Panc1 (cell line): ENCODE measurements at regions not wholly inside any gene's neighbourhood (a gene's known extent, or its start where the extent isn't known, plus 50 kb on each side); places are given as distances from the start of the nearest gene placed in this dataset.

ENCODE experiments used
- ATAC-seq: fragments of 200-7000 bp; cut with Tn5 transposase; 2 replicates; pipeline ENCODE4 v1.9.1; 2020; ENCODE audit warnings: mild to moderate bottlenecking, moderate library complexity
- BruUV-seq: library from RNA; stranded (reverse); fragments of 400-500 nt; replicated peaks from 2 replicates; lab custom pipeline; 2021; lab: Mats Ljungman, UMichigan
- CTCF ChIA-PET: fragments of 300-600 bp; sonication (Branson Sonifier 250); formaldehyde crosslinking; loops from one replicate; lab custom pipeline; 2022; ENCODE audit warnings: antibody characterized with exemption; lab: Charles Lee
- POLR2A ChIA-PET: fragments of 300-600 bp; sonication (Branson Sonifier 250); formaldehyde crosslinking; loops from one replicate; lab custom pipeline; 2022; ENCODE audit warnings: antibody characterized with exemption; lab: Charles Lee
- DNase-seq: peaks from one replicate; pipeline ENCODE4 v3.0.0-alpha.2; 2010; ENCODE audit warnings: low read depth, low spot score
- H3K27ac ChIP-seq: 2 replicates; pipeline ENCODE4 v1.5.1; 2011; ENCODE audit warnings: mild to moderate bottlenecking, low read length, inconsistent platforms
- H3K27me3 ChIP-seq: fragments of 200-500 bp; sonication (Bioruptor generic); 2 replicates; pipeline ENCODE4 v1.6.0; 2014; ENCODE audit warnings: low read length, inconsistent platforms; ENCODE audit not compliant: control insufficient read depth, insufficient read depth
- H3K36me3 ChIP-seq: fragments of 200-500 bp; sonication (Bioruptor generic); 2 replicates; pipeline ENCODE4 v1.5.1; 2014; ENCODE audit warnings: inconsistent platforms, mild to moderate bottlenecking, low read length, moderate library complexity; ENCODE audit not compliant: control insufficient read depth, insufficient read depth
- H3K4me1 ChIP-seq: 2 replicates; pipeline ENCODE4 v1.5.1; 2011; ENCODE audit warnings: inconsistent platforms, mild to moderate bottlenecking, low read length, moderate library complexity; ENCODE audit not compliant: control insufficient read depth, insufficient read depth
- H3K4me3 ChIP-seq, 2 experiments: 2 replicates each; pipeline ENCODE4 v1.5.1; 2011 to 2012; ENCODE audit warnings: low read depth in 2 of 2, low read length in 2 of 2, mild to moderate bottlenecking in 2 of 2, inconsistent platforms in 1 of 2, moderate library complexity in 1 of 2
- H3K9me3 ChIP-seq: fragments of 200-500 bp; sonication (Bioruptor generic); 2 replicates; pipeline ENCODE4 v1.5.1; 2014; ENCODE audit warnings: low read depth, mild to moderate bottlenecking, inconsistent platforms, low read length, moderate library complexity; ENCODE audit not compliant: control insufficient read depth, insufficient read depth
- POLR2AphosphoS5 ChIP-seq: IDR thresholded peaks from 2 replicates; pipeline ENCODE4 v1.6.1; 2012; ENCODE audit warnings: mild to moderate bottlenecking, low read depth, low read length, moderate library complexity
- SIN3A ChIP-seq: IDR thresholded peaks from 2 replicates; pipeline ENCODE4 v1.6.1; 2012; ENCODE audit warnings: low read depth, mild to moderate bottlenecking, low read length, moderate library complexity, borderline replicate concordance; ENCODE audit not compliant: insufficient read depth
- TCF7L2 ChIP-seq: IDR thresholded peaks from 2 replicates; pipeline ENCODE4 v1.6.1; 2011; ENCODE audit warnings: mild to moderate bottlenecking, low read depth, low read length, inconsistent platforms
- in situ Hi-C: cut with HindIII; loops from 2 replicates; pipeline ENCODE4 v1.10.0; 2016; ENCODE audit warnings: low sequenced_read_pairs, low pct_unique_long_range_greater_than_20kb
- intact Hi-C: fragments of 100-400 bp; cut with micrococcal nuclease; formaldehyde crosslinking; loops from one replicate; pipeline ENCODE4 v1.10.0; 2022; ENCODE audit not compliant: unreplicated experiment
- TF ChIP-seq, protein P1 (sequence below): fragments of 450-650 bp; IDR thresholded peaks from 2 replicates; pipeline ENCODE4 v1.5.1; 2017; ENCODE audit warnings: mild to moderate bottlenecking
- TF ChIP-seq, protein P2 (sequence below), 2 experiments: IDR thresholded peaks; 2 replicates each; pipeline ENCODE4 v1.6.1; 2011 to 2012; ENCODE audit warnings: low read depth in 2 of 2, control low read depth in 1 of 2, low read length in 1 of 2, mild to moderate bottlenecking in 1 of 2, moderate library complexity in 1 of 2; ENCODE audit not compliant: insufficient read depth in 1 of 2

DNA sequence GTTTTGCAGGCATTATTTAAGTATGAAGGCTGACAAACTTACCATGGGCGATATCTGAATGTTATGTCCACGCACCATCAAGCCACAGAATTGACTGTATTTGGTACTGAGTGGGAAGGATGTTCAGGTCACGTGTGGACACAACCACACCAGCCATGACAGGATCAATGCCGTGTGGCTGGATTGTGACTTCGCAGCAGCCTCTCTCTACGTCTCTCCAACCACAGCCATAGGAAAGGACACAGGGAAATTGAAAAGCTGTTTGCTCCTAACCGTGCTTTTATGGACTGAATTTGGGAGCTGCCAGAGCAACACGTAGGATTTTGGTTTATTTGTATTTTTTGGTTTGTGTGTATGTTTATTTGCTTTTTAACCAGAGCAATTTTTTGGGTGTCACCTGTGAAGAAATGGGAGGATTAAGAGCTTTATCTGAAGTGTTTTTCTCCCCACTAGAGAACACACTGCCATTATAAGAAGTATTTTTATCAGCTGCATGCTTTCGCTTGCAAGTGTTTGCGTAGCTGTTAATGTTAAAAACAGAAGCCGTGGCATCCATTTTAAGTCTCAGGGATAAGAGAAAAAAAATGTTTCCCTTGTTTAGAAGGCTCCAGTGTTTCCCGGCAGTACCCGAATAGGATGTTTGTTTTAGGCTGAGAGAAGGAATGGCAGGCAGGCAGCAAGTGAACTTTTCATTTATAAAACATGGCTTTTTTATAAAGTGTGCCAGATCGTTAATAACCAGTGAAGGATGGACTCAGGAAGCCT, 401.1 kb upstream of the NFE2L3 start:
- no TSS peak for BruUV-seq
- intact Hi-C loops = no loop called here
- no peaks in the 10 kb centered on the region for H3K4me1 ChIP-seq
- no peak overlapping the region for H3K4me3 ChIP-seq
- H3K27ac ChIP-seq = no peak overlapping the region
- in situ Hi-C loops = no loop called here
- POLR2A ChIA-PET = no interaction called here
- ATAC-seq (no peak), DNase-seq (no peak)
- CTCF ChIA-PET = no interaction called here
- H3K36me3 ChIP-seq = no peaks in the 10 kb centered on the region
- TF ChIP-seq, protein P1, sequence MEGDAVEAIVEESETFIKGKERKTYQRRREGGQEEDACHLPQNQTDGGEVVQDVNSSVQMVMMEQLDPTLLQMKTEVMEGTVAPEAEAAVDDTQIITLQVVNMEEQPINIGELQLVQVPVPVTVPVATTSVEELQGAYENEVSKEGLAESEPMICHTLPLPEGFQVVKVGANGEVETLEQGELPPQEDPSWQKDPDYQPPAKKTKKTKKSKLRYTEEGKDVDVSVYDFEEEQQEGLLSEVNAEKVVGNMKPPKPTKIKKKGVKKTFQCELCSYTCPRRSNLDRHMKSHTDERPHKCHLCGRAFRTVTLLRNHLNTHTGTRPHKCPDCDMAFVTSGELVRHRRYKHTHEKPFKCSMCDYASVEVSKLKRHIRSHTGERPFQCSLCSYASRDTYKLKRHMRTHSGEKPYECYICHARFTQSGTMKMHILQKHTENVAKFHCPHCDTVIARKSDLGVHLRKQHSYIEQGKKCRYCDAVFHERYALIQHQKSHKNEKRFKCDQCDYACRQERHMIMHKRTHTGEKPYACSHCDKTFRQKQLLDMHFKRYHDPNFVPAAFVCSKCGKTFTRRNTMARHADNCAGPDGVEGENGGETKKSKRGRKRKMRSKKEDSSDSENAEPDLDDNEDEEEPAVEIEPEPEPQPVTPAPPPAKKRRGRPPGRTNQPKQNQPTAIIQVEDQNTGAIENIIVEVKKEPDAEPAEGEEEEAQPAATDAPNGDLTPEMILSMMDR = no peak
- TF ChIP-seq SIN3A = no peak
- TF ChIP-seq, protein P2, sequence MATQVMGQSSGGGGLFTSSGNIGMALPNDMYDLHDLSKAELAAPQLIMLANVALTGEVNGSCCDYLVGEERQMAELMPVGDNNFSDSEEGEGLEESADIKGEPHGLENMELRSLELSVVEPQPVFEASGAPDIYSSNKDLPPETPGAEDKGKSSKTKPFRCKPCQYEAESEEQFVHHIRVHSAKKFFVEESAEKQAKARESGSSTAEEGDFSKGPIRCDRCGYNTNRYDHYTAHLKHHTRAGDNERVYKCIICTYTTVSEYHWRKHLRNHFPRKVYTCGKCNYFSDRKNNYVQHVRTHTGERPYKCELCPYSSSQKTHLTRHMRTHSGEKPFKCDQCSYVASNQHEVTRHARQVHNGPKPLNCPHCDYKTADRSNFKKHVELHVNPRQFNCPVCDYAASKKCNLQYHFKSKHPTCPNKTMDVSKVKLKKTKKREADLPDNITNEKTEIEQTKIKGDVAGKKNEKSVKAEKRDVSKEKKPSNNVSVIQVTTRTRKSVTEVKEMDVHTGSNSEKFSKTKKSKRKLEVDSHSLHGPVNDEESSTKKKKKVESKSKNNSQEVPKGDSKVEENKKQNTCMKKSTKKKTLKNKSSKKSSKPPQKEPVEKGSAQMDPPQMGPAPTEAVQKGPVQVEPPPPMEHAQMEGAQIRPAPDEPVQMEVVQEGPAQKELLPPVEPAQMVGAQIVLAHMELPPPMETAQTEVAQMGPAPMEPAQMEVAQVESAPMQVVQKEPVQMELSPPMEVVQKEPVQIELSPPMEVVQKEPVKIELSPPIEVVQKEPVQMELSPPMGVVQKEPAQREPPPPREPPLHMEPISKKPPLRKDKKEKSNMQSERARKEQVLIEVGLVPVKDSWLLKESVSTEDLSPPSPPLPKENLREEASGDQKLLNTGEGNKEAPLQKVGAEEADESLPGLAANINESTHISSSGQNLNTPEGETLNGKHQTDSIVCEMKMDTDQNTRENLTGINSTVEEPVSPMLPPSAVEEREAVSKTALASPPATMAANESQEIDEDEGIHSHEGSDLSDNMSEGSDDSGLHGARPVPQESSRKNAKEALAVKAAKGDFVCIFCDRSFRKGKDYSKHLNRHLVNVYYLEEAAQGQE (IDR thresholded peaks at IDR 0.05; ENCODE audit: insufficient read depth in 1 of 2, low read depth in 2 of 2, low read length in 1 of 2) = no peak
- no peak for TF ChIP-seq POLR2AphosphoS5
- no peak for TF ChIP-seq TCF7L2
- H3K27me3 ChIP-seq = peaks cover 6% of the 10 kb centered on the region; the same call in 1 of the 2 replicates
- H3K9me3 ChIP-seq = no peaks in the 10 kb centered on the region

DNA sequence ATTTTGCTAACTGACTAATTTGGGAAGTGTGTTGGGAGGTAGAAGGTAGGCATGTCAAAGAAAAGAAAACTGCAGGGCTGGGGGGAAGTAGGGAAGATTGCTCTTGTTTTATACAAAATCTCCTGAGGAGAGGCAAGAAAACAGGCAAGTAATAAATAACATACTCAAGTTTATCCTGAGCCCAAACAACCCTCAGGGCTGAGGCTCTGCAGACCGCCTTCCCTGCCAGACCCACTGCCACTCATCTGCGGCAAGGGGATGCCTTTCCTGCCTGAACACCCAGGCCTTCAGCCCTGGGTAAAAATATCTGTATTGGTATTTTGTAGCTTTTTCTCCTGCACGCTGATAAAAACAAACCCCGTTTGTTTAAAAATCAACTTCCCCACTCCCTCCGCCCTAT, 399.8 kb upstream of the NFE2L3 start:
- H3K27me3 ChIP-seq = peaks cover 7% of the 10 kb centered on the region; the same call in 1 of the 2 replicates
- H3K36me3 ChIP-seq = no peaks in the 10 kb centered on the region
- no TSS peak for BruUV-seq
- no peak overlapping the region for H3K27ac ChIP-seq
- H3K4me1 ChIP-seq = no peaks in the 10 kb centered on the region
- intact Hi-C loops (no loop called here), in situ Hi-C loops (no loop called here)
- H3K4me3 ChIP-seq = no peak overlapping the region
- H3K9me3 ChIP-seq = no peaks in the 10 kb centered on the region
- TF ChIP-seq, protein P1 = no peak
- TF ChIP-seq SIN3A (no peak), TCF7L2 (no peak), POLR2AphosphoS5 (no peak)
- TF ChIP-seq, protein P2 (IDR thresholded peaks at IDR 0.05; ENCODE audit: insufficient read depth in 1 of 2, low read depth in 2 of 2, low read length in 1 of 2) = no peak
- POLR2A ChIA-PET = no interaction called here
- DNase-seq = no peak
- ATAC-seq = no peak
- CTCF ChIA-PET = no interaction called here
